Pancreas (tissue), 10 donors: ENCODE measurements at regions not wholly inside any gene's neighbourhood (a gene's known extent, or its start where the extent isn't known, plus 50 kb on each side); places are given as distances from the start of the nearest gene placed in this dataset.

ENCODE experiments used
- ATAC-seq, 4 donors: fragments of 200-7000 bp; cut with Tn5 transposase; one replicate each; pipeline versions ENCODE4 v1.8.0 to v1.9.1; 2020; ENCODE audit warnings: mild to moderate bottlenecking in 4 of 4, moderate library complexity in 4 of 4
- DNase-seq, 6 donors: peaks; one replicate each; pipeline ENCODE4 v3.0.0-alpha.2; 2020
- FAIRE-seq: peaks from 2 replicates; lab custom pipeline; 2012; peaks lifted over from hg19 to GRCh38; lab: Jason Lieb, UNC
- H3K27ac ChIP-seq, 4 donors: fragments of 200-600 bp; sonication (generic); 1 replicate in 3 of 4; 2 replicates in 1 of 4; pipeline versions ENCODE4 v1.5.0 to v1.8.0; 2020
- H3K27me3 ChIP-seq, 4 donors: fragments of 200-600 bp; one replicate each; pipeline ENCODE4 v1.8.0; 2021
- H3K36me3 ChIP-seq, 3 donors: fragments of 200-600 bp; sonication (generic) in 1 of 3; one replicate each; pipeline versions ENCODE4 v1.5.0 to v1.8.0; 2020 to 2021
- H3K4me1 ChIP-seq, 3 donors: fragments of 200-600 bp; one replicate each; pipeline ENCODE4 v1.8.0; 2021
- H3K4me3 ChIP-seq, 4 donors: fragments of 200-600 bp; sonication (generic) in 2 of 4; one replicate each; pipeline versions ENCODE4 v1.5.0 to v1.8.0; 2020 to 2021
- H3K9me3 ChIP-seq, 4 donors: fragments of 200-600 bp; one replicate each; pipeline ENCODE4 v1.8.0; 2021
- CTCF ChIP-seq, 4 donors: fragments of 200-600 bp; sonication (generic) in 3 of 4; IDR thresholded peaks; one replicate each; pipeline versions ENCODE4 v1.5.0 to v1.8.0; 2021; ENCODE audit warnings: antibody characterized with exemption in 4 of 4
- WGBS, 2 donors: extraction: QIAGEN DNeasy Blood & Tissue Kit; methylation state at CpG; one replicate each; pipeline ENCODE4 v1.1.7; 2013; 5-methylcytosine and 5-hydroxymethylcytosine counted together
- intact Hi-C, 3 donors: fragments of 100-400 bp; cut with DNase I; formaldehyde crosslinking; loops; one replicate each; pipeline versions ENCODE4 v1.11.1 to v1.14.2; 2022
- donor health status: healthy with polysubstance abuse.
- donor health status: DM: no; HTN: no; CAD: no; lungs with moderate emphysema.
- donor health status: DM: no; HTN: no; CAD: no.
- donor health status: control.
- donor health status: control.
- donor health status: Bipolar disorder and iron deficiency.
- donor health status: DM: yes; HTN: yes; CAD: no.
- donor health status: DM: no; HTN: no; CAD: no.
- donor health status: DM: no; HTN: no; CAD: no.
- donor health status: DM: yes; HTN: yes; CAD: no.

- FAIRE-seq = no peak
- no peak for TF ChIP-seq CTCF (IDR thresholded peaks at IDR 0.05)
- intact Hi-C loops = no loop called here
- whole genome bisulfite sequencing, 2 donors = 82 to 88% methylated on average over 5 of the region's 5 CpGs
- Histone ChIP-seq H3K36me3 (no peaks in the 10 kb centered on the region), H3K4me3 (no peak overlapping the region), H3K27ac (no peak overlapping the region), H3K9me3 (no peaks in the 10 kb centered on the region), H3K27me3 (no peaks in the 10 kb centered on the region), H3K4me1 (no peaks in the 10 kb centered on the region)
- peak in 2 of 6 donors; percentile 28 to 41 for DNase-seq
- ATAC-seq = no peak
Measured at GRCh38 chr2:120905298-120905697, 169.6 kb downstream of the GLI2 start.

- peak in 1 of 6 donors; percentile 70 for DNase-seq
- Histone ChIP-seq H3K27ac (no peak overlapping the region), H3K4me3 (no peak overlapping the region), H3K27me3 (no peaks in the 10 kb centered on the region), H3K4me1 (no peaks in the 10 kb centered on the region), H3K9me3 (no peaks in the 10 kb centered on the region), H3K36me3 (no peaks in the 10 kb centered on the region)
- WGBS, 2 donors = 76 to 80% methylated on average over 18 to 19 of the region's 19 CpGs
- no peak for TF ChIP-seq CTCF (IDR thresholded peaks at IDR 0.05)
- intact Hi-C loops = no loop called here
- no peak for ATAC-seq
- FAIRE-seq = no peak
Measured at GRCh38 chr2:120905824-120906571, 170.3 kb downstream of the GLI2 start.

DNA sequence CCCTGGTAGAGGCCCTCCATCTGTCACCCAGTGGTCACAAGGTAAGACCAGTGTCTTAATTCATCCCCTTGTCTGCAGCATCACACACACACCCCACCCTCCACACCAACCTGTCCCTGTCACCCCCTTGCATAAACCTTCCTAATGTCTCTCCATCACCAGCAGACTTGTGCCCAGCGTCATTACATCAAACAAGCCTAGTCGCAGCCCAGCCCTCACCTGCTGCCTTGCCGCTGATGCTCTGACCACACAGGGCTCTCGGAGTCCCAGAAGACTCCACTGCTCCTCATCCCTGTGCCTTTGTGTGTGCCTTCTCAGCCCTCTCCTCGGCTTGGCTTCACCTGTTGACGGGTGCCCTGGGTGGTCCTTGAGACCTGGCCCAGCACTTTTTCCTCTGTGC is 171.2 kb downstream of the GLI2 start:
- FAIRE-seq (no peak), DNase-seq (peak in 1 of 6 donors; percentile 42), ATAC-seq (no peak)
- intact Hi-C loops = no loop called here
- Histone ChIP-seq H3K4me3 (no peak overlapping the region), H3K27me3 (no peaks in the 10 kb centered on the region), H3K4me1 (no peaks in the 10 kb centered on the region), H3K9me3 (no peaks in the 10 kb centered on the region), H3K27ac (no peak overlapping the region), H3K36me3 (no peaks in the 10 kb centered on the region)
- TF ChIP-seq CTCF (IDR thresholded peaks at IDR 0.05) = no peak
- 90% methylated on average over 6 of the region's 6 CpGs for WGBS, 2 donors

- Histone ChIP-seq H3K36me3 (no peaks in the 10 kb centered on the region), H3K9me3 (no peaks in the 10 kb centered on the region), H3K27me3 (no peaks in the 10 kb centered on the region), H3K4me1 (no peaks in the 10 kb centered on the region), H3K4me3 (no peak overlapping the region), H3K27ac (no peak overlapping the region)
- 90 to 95% methylated on average over 4 of the region's 4 CpGs for WGBS, 2 donors
- no peak for TF ChIP-seq CTCF (IDR thresholded peaks at IDR 0.05)
- FAIRE-seq = no peak
- intact Hi-C loops = no loop called here
- no peak for DNase-seq
- no peak for ATAC-seq
Measured at GRCh38 chr2:120907822-120908221, 172.2 kb downstream of the GLI2 start.

DNA sequence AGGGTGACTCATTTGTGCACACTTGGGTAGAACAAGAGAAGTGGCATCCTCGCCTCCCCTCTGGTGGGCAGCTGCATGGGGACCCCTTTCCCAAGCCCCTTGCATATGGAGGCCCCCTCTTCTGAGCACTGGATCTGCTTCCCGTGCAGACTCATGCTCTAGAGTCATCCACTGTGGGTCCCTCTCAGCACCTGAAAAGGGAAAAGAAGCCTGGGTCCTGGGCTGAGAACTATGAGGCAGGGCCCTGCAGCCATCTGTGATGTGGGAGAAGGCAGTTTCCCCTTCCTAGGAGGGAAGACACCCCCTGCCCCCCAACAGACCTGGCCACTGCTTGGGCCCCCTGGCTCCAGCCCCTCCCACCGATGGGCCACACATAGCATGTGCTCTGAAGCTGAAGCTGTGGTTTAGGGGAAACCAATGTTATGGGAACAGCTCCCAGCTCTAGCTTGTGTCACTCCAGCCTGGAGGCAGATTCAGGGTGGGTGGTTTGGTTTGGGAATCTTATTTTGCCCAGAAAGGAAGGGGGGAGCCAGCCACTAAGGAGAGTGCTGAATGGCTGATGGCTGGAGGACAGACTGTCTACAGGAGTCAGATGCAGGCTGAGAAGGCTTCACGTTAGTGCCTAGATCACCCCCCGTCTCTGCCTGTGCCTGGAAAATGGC is 172.8 kb downstream of the GLI2 start:
- intact Hi-C loops = no loop called here
- ATAC-seq = no peak
- 78 to 90% methylated on average over 5 of the region's 5 CpGs for WGBS, 2 donors

More for the DNA sequence above, 172.8 kb downstream of the GLI2 start:
- Histone ChIP-seq H3K27ac (no peak overlapping the region), H3K9me3 (no peaks in the 10 kb centered on the region), H3K4me3 (no peak overlapping the region), H3K36me3 (no peaks in the 10 kb centered on the region), H3K27me3 (no peaks in the 10 kb centered on the region), H3K4me1 (no peaks in the 10 kb centered on the region)
- DNase-seq (peak in 1 of 6 donors; percentile 32), FAIRE-seq (no peak)
- TF ChIP-seq CTCF (IDR thresholded peaks at IDR 0.05) = no peak
